Activated B cell treated with CpG ODN at 0.5 μM for 24 hours (primary cell): ENCODE measurements at regions not wholly inside any gene's neighbourhood (a gene's known extent, or its start where the extent isn't known, plus 50 kb on each side); places are given as distances from the start of the nearest gene placed in this dataset.

ENCODE experiments used
- ATAC-seq: fragments of 200-7000 bp; cut with Tn5 transposase; one replicate; pipeline ENCODE4 v1.10.0; 2021; ENCODE audit warnings: low read depth, mild to moderate bottlenecking, moderate library complexity
- CTCF ChIA-PET: fragments of 350-600 bp; sonication (Branson Sonifier 250); formaldehyde crosslinking; loops from one replicate; lab custom pipeline; 2021; ENCODE audit warnings: antibody characterized with exemption; lab: Charles Lee
- POLR2A ChIA-PET: fragments of 350-600 bp; sonication (Branson Sonifier 250); formaldehyde crosslinking; loops from one replicate; lab custom pipeline; 2021; ENCODE audit warnings: antibody characterized with exemption; lab: Charles Lee
- DNase-seq: peaks from one replicate; pipeline ENCODE4 v3.0.0; 2022
- H3K27ac Mint-ChIP-seq: one replicate; pipeline ENCODE4 v1.8.0; 2020; ENCODE audit warnings: mixed read lengths
- H3K27me3 Mint-ChIP-seq: one replicate; pipeline ENCODE4 v1.8.0; 2021; ENCODE audit warnings: mixed read lengths
- H3K36me3 Mint-ChIP-seq: one replicate; pipeline ENCODE4 v1.8.0; 2021; ENCODE audit warnings: low read depth, mixed read lengths
- H3K4me1 Mint-ChIP-seq: one replicate; pipeline ENCODE4 v1.8.0; 2021; ENCODE audit warnings: mixed read lengths
- H3K4me3 Mint-ChIP-seq: one replicate; pipeline ENCODE4 v1.8.0; 2020; ENCODE audit warnings: mild to moderate bottlenecking, mixed read lengths
- H3K9me3 Mint-ChIP-seq: one replicate; pipeline ENCODE4 v1.8.0; 2020; ENCODE audit warnings: mixed read lengths
- intact Hi-C: fragments of 100-400 bp; cut with micrococcal nuclease; formaldehyde crosslinking; loops from one replicate; pipeline ENCODE4 v1.15.1; 2024
- TF ChIP-seq, protein P1 (sequence below): fragments of 200-600 bp; IDR thresholded peaks from one replicate; pipeline ENCODE4 v1.8.0; 2022; ENCODE audit warnings: antibody characterized with exemption, mild to moderate bottlenecking

DNA sequence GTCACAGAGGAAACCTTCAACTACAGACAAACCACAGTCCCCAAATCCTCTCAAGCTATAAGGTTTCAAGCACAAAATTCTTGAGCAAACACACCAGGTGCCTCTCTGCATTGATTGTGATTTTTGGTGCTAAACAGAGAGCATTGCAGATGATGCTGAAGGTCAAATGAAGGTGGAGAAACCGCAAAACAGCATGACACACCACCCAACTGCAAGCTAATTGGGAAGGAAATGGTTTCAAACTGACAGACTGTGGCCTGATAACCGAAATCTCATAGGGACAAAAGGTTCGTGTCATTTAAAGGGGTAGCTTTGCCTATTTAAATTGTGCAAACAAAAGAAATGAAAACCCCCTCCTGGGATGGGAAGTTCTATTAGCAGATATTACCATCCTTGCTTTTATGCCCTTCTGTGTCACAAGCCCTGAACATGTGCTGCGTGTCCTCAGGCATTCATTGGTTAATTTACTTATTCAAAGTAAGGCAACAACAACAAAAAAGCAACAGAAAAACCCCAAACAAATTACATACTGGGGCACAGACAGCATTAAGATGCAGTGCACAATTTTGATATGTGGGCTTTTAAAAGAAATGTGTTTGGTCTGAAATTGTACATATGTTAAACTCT is 154.9 kb downstream of the AQP4 start:
- DNase-seq = no peak
- intact Hi-C loops = no loop called here
- ChIA-PET CTCF (no interaction called here), POLR2A (no interaction called here)
- TF ChIP-seq, protein P1, sequence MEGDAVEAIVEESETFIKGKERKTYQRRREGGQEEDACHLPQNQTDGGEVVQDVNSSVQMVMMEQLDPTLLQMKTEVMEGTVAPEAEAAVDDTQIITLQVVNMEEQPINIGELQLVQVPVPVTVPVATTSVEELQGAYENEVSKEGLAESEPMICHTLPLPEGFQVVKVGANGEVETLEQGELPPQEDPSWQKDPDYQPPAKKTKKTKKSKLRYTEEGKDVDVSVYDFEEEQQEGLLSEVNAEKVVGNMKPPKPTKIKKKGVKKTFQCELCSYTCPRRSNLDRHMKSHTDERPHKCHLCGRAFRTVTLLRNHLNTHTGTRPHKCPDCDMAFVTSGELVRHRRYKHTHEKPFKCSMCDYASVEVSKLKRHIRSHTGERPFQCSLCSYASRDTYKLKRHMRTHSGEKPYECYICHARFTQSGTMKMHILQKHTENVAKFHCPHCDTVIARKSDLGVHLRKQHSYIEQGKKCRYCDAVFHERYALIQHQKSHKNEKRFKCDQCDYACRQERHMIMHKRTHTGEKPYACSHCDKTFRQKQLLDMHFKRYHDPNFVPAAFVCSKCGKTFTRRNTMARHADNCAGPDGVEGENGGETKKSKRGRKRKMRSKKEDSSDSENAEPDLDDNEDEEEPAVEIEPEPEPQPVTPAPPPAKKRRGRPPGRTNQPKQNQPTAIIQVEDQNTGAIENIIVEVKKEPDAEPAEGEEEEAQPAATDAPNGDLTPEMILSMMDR = no peak
- H3K9me3 Mint-ChIP-seq = no peaks in the 10 kb centered on the region
- peaks cover 2% of the 10 kb centered on the region for H3K27me3 Mint-ChIP-seq
- H3K36me3 Mint-ChIP-seq = no peaks in the 10 kb centered on the region
- H3K27ac Mint-ChIP-seq = no peak overlapping the region
- H3K4me3 Mint-ChIP-seq = no peak overlapping the region
- ATAC-seq = no peak
- H3K4me1 Mint-ChIP-seq = no peaks in the 10 kb centered on the region

DNA sequence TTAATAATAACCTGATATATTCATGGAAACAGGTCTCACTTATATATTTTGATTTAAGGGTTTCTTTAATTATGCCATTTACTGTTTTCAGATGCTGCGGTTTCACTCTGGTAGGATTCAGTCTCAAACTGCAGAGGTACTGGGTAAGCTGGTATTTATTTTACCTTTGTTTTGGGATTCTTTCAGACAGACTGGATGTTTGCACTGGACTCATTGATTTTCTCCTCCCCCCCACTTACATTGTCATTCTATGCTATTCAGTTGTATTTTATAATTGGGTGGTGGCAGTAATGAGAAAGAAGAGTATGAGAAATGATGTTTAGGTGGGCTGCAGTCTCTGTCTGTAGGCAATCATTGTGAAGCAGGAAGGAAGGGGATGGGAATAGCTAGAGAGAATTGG is 155.6 kb downstream of the AQP4 start:
- H3K4me3 Mint-ChIP-seq = no peak overlapping the region
- ChIA-PET POLR2A (no interaction called here), CTCF (no interaction called here)
- DNase-seq (no peak), ATAC-seq (no peak)
- H3K36me3 Mint-ChIP-seq = no peaks in the 10 kb centered on the region
- no peaks in the 10 kb centered on the region for H3K9me3 Mint-ChIP-seq
- intact Hi-C loops = no loop called here
- TF ChIP-seq, protein P1 = no peak
- H3K27ac Mint-ChIP-seq = no peak overlapping the region
- peaks cover 2% of the 10 kb centered on the region for H3K27me3 Mint-ChIP-seq
- H3K4me1 Mint-ChIP-seq = no peaks in the 10 kb centered on the region

GRCh38 chr18:26708806-26709716 is 156.4 kb downstream of the AQP4 start:
- Mint-ChIP-seq H3K4me1 (no peaks in the 10 kb centered on the region), H3K4me3 (no peak overlapping the region), H3K27ac (no peak overlapping the region), H3K36me3 (no peaks in the 10 kb centered on the region), H3K9me3 (no peaks in the 10 kb centered on the region), H3K27me3 (peaks cover 2% of the 10 kb centered on the region)
- CTCF ChIA-PET = no interaction called here
- TF ChIP-seq, protein P1 = no peak
- no peak for DNase-seq
- POLR2A ChIA-PET = no interaction called here
- intact Hi-C loops = no loop called here
- no peak for ATAC-seq

DNA sequence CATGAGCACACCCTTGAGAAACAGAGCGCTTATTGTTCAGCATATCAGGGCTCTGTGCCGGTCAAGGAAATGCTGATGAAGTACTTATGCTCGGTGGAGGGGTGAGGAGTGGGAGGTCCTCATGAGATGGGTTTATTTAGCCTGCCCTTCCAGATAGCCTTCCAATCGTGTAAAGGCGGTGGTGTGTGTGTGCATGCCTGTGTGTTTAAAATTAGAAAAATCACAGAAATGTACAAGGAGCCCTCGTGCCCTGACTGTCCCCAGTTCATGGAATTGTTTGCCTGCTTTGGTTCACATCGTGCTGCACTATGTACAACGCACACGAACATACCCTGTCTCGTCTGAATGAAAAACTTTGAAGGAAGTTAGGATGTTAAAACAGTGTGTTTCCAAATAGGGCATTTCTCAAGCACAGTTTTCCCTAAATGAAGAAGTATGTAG is 158.6 kb downstream of the AQP4 start:
- ChIA-PET CTCF (no interaction called here), POLR2A (no interaction called here)
- Mint-ChIP-seq H3K9me3 (no peaks in the 10 kb centered on the region), H3K27ac (no peak overlapping the region), H3K27me3 (peaks cover 2% of the 10 kb centered on the region), H3K4me1 (no peaks in the 10 kb centered on the region), H3K36me3 (no peaks in the 10 kb centered on the region), H3K4me3 (no peak overlapping the region)
- intact Hi-C loops = no loop called here
- ATAC-seq (no peak), DNase-seq (no peak)
- TF ChIP-seq, protein P1 = no peak

DNA sequence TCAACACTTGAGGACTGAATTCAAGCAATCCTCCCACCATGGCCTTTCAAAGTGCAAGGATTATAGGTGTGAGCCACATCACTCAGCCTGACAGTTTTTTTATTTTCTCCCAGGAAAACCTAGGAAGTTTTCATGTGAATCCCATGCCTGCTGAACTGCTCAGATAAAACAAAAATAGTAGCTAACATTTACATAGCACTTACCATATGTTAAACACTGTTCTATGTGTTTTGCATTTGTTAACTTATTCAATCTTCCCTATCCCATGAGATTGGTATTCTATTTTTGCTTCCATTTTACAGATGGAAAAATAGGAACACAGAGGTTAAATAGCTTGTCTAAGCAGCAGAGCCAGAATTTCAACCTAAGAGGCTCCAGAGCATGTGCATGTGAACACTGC is 157.4 kb upstream of the KCTD1 start:
- Mint-ChIP-seq H3K27ac (no peak overlapping the region), H3K27me3 (peaks cover 2% of the 10 kb centered on the region), H3K4me3 (no peak overlapping the region), H3K4me1 (no peaks in the 10 kb centered on the region), H3K9me3 (no peaks in the 10 kb centered on the region), H3K36me3 (no peaks in the 10 kb centered on the region)
- intact Hi-C loops = no loop called here
- ATAC-seq = no peak
- POLR2A ChIA-PET = no interaction called here
- TF ChIP-seq, protein P1 = no peak
- CTCF ChIA-PET = no interaction called here
- no peak for DNase-seq
